ENCODE measurements at regions not wholly inside any gene's neighbourhood (a gene's known extent, or its start where the extent isn't known, plus 50 kb on each side); places are given as distances from the start of the nearest gene placed in this dataset.

DNA sequence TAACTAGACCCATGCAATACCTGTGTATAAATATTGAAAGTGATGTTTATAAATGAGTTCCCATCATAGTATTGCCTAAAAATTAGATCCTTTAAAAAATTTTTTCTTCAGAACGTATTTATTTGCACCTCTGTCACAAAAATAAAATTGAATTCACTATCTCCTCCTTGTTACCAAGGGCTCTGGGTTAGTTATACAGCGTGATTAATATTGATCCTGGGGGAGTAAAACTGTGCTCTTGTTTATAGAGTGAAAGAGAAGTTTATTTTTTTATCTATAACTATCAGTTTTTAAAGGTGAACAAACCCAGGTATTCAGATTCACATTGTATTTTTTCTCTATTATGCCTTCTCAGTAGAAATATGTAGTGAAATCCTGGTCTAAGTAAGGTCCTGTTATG lies 458.5 kb downstream of the CPS1 start:
- TF ChIP-seq, protein P1, sequence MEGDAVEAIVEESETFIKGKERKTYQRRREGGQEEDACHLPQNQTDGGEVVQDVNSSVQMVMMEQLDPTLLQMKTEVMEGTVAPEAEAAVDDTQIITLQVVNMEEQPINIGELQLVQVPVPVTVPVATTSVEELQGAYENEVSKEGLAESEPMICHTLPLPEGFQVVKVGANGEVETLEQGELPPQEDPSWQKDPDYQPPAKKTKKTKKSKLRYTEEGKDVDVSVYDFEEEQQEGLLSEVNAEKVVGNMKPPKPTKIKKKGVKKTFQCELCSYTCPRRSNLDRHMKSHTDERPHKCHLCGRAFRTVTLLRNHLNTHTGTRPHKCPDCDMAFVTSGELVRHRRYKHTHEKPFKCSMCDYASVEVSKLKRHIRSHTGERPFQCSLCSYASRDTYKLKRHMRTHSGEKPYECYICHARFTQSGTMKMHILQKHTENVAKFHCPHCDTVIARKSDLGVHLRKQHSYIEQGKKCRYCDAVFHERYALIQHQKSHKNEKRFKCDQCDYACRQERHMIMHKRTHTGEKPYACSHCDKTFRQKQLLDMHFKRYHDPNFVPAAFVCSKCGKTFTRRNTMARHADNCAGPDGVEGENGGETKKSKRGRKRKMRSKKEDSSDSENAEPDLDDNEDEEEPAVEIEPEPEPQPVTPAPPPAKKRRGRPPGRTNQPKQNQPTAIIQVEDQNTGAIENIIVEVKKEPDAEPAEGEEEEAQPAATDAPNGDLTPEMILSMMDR (conservative IDR thresholded peaks at IDR 0.05; ENCODE audit: low read depth in 2 of 2), result no peak
- TF ChIP-seq EZH2phosphoT487 (IDR thresholded peaks at IDR 0.05; ENCODE audit: unreplicated experiment), result no peak

All from GM23338 (cell line).